PC-9 (cell line): ENCODE measurements at regions not wholly inside any gene's neighbourhood (a gene's known extent, or its start where the extent isn't known, plus 50 kb on each side); places are given as distances from the start of the nearest gene placed in this dataset.

Experiments used
- BruUV-seq: library from RNA; stranded (reverse); fragments of 400-500 nt; replicated peaks from 2 replicates; lab custom pipeline; 2021; lab: Mats Ljungman, UMichigan
- CTCF ChIA-PET: fragments of 300-600 bp; sonication (Branson Sonifier 250); formaldehyde crosslinking; loops from one replicate; lab custom pipeline; 2022; ENCODE audit warnings: antibody characterized with exemption; lab: Charles Lee
- POLR2A ChIA-PET: fragments of 300-600 bp; sonication (Branson Sonifier 250); formaldehyde crosslinking; loops from one replicate; lab custom pipeline; 2022; ENCODE audit warnings: antibody characterized with exemption; ENCODE audit not compliant: unreplicated experiment; lab: Charles Lee
- DNase-seq, 2 experiments: peaks; one replicate each; pipeline versions ENCODE4 v3.0.0 to v3.0.0-alpha.2; 2015 to 2022; ENCODE audit warnings: mixed read lengths in 1 of 2
- H2AFZ ChIP-seq: fragments of 200-600 bp; sonication (generic); 2 replicates; pipeline ENCODE4 v1.8.1; 2017; ENCODE audit warnings: antibody characterized with exemption
- H3F3A ChIP-seq: fragments of 200-600 bp; sonication (generic); 2 replicates; pipeline ENCODE4 v1.8.1; 2017; ENCODE audit warnings: antibody characterized with exemption, mild to moderate bottlenecking, low read depth; ENCODE audit not compliant: insufficient read depth
- H3K27ac ChIP-seq: fragments of 200-600 bp; sonication (generic); 2 replicates; pipeline ENCODE4 v1.6.1; 2016; ENCODE audit warnings: mixed run types
- H3K27me3 ChIP-seq: fragments of 200-600 bp; sonication (generic); 2 replicates; pipeline ENCODE4 v1.6.1; 2016; ENCODE audit warnings: low read depth, mixed run types; ENCODE audit not compliant: insufficient read depth
- H3K36me3 ChIP-seq: fragments of 200-600 bp; sonication (generic); 2 replicates; pipeline ENCODE4 v1.6.1; 2016; ENCODE audit warnings: low read depth, mixed run types
- H3K4me1 ChIP-seq: fragments of 200-600 bp; sonication (generic); replicated peaks from 2 replicates; pipeline ENCODE4 v1.6.1; 2016; ENCODE audit warnings: mixed run types; ENCODE audit not compliant: insufficient read depth
- H3K4me2 ChIP-seq: fragments of 200-600 bp; sonication (generic); 2 replicates; pipeline ENCODE4 v1.6.1; 2017; ENCODE audit warnings: mixed run types
- H3K4me3 ChIP-seq: fragments of 200-600 bp; sonication (generic); 2 replicates; pipeline ENCODE4 v1.6.1; 2016; ENCODE audit warnings: mixed run types
- H3K79me2 ChIP-seq: fragments of 200-600 bp; sonication (generic); 2 replicates; pipeline ENCODE4 v1.6.1; 2017; ENCODE audit warnings: low read depth, mixed run types
- H3K9me2 ChIP-seq: fragments of 200-600 bp; sonication (generic); 2 replicates; pipeline ENCODE4 v1.8.1; 2017; ENCODE audit warnings: mild to moderate bottlenecking; ENCODE audit not compliant: insufficient read depth
- H3K9me3 ChIP-seq: fragments of 200-600 bp; sonication (generic); 2 replicates; pipeline ENCODE4 v1.8.1; 2016; ENCODE audit warnings: low read depth; ENCODE audit not compliant: insufficient read depth
- H4K20me1 ChIP-seq: fragments of 200-600 bp; sonication (generic); 2 replicates; pipeline ENCODE4 v1.8.1; 2017; ENCODE audit not compliant: insufficient read depth
- CTCF ChIP-seq: fragments of 200-600 bp; sonication (generic); conservative IDR thresholded peaks from 2 replicates; pipeline ENCODE4 v1.6.1; 2017; ENCODE audit warnings: mixed run types, antibody characterized with exemption, mild to moderate bottlenecking, moderate library complexity
- EZH2 ChIP-seq: fragments of 200-600 bp; sonication (generic); IDR thresholded peaks from 2 replicates; pipeline ENCODE4 v1.8.0; 2017; ENCODE audit warnings: antibody characterized with exemption, low read depth
- intact Hi-C: fragments of 100-400 bp; cut with micrococcal nuclease; formaldehyde crosslinking; loops from one replicate; pipeline ENCODE4 v1.10.0; 2022; ENCODE audit not compliant: unreplicated experiment

- BruUV-seq = no TSS peak
- Histone ChIP-seq H3K9me2 (no peaks in the 10 kb centered on the region), H3K27ac (peak overlapping the region; percentile 29; the same call in 1 of the 2 replicates), H3K79me2 (no peaks in the 10 kb centered on the region), H4K20me1 (no peaks in the 10 kb centered on the region), H3K4me3 (no peak overlapping the region), H3K36me3 (no peaks in the 10 kb centered on the region), H3K9me3 (no peaks in the 10 kb centered on the region), H3F3A (peaks cover 34% of the 10 kb centered on the region), H3K27me3 (no peaks in the 10 kb centered on the region), H3K4me1 (peaks cover 68% of the 10 kb centered on the region), H2AFZ (no peak overlapping the region), H3K4me2 (peak overlapping the region; percentile 12; the same call in 1 of the 2 replicates)
- ChIA-PET CTCF (no interaction called here), POLR2A (no interaction called here)
- DNase-seq = no peak
- TF ChIP-seq CTCF (no peak), EZH2 (no peak)
- intact Hi-C loops = no loop called here
Observed at GRCh38 chr10:110430340-110431273, 67.1 kb upstream of the DUSP5 start.

GRCh38 chr10:110431659-110432058 lies 66.0 kb upstream of the DUSP5 start:
- H3K27me3 ChIP-seq = no peaks in the 10 kb centered on the region
- no peak overlapping the region for H2AFZ ChIP-seq
- no peaks in the 10 kb centered on the region for H3K79me2 ChIP-seq
- no peaks in the 10 kb centered on the region for H3K9me3 ChIP-seq
- no peaks in the 10 kb centered on the region for H3K36me3 ChIP-seq
- no peaks in the 10 kb centered on the region for H4K20me1 ChIP-seq
- TF ChIP-seq EZH2 (no peak), CTCF (no peak)
- no peaks in the 10 kb centered on the region for H3K9me2 ChIP-seq
- peaks cover 23% of the 10 kb centered on the region for H3F3A ChIP-seq
- ChIA-PET CTCF (no interaction called here), POLR2A (no interaction called here)
- no TSS peak for BruUV-seq
- H3K4me3 ChIP-seq = no peak overlapping the region
- peaks cover 58% of the 10 kb centered on the region for H3K4me1 ChIP-seq
- intact Hi-C loops = no loop called here
- no peak for DNase-seq
- no peak overlapping the region; the same call in 1 of the 2 replicates for H3K4me2 ChIP-seq
- no peak overlapping the region for H3K27ac ChIP-seq

- TF ChIP-seq EZH2 (no peak), CTCF (no peak)
- Histone ChIP-seq H3K9me3 (no peaks in the 10 kb centered on the region), H2AFZ (no peak overlapping the region), H3K79me2 (no peaks in the 10 kb centered on the region), H3K4me3 (no peak overlapping the region), H4K20me1 (no peaks in the 10 kb centered on the region), H3K27me3 (no peaks in the 10 kb centered on the region), H3K27ac (no peak overlapping the region), H3F3A (peaks cover 19% of the 10 kb centered on the region), H3K36me3 (no peaks in the 10 kb centered on the region), H3K4me2 (peak overlapping the region; percentile 4; the same call in 1 of the 2 replicates), H3K9me2 (no peaks in the 10 kb centered on the region), H3K4me1 (peaks cover 54% of the 10 kb centered on the region)
- CTCF ChIA-PET = no interaction called here
- no peak for DNase-seq
- POLR2A ChIA-PET = no interaction called here
- intact Hi-C loops = no loop called here
- BruUV-seq = no TSS peak
Observed at GRCh38 chr10:110432084-110432483, 65.6 kb upstream of the DUSP5 start.
